K562 (cell line): ENCODE measurements at regions not wholly inside any gene's neighbourhood (a gene's known extent, or its start where the extent isn't known, plus 50 kb on each side); places are given as distances from the start of the nearest gene placed in this dataset.

ENCODE experiments used
- GTF2A2 ChIP-seq: IDR thresholded peaks from 2 replicates; pipeline ENCODE4 v1.6.1; 2016; ENCODE audit warnings: mild to moderate bottlenecking, missing genetic modification characterization, missing compliant biosample characterization
- HCFC1 ChIP-seq: IDR thresholded peaks from 2 replicates; pipeline ENCODE4 v1.6.1; 2012; ENCODE audit warnings: low read depth, low read length, improper control_type of control experiment
- PRMT5 ChIP-seq: sonication (generic); formaldehyde crosslinking; IDR thresholded peaks from 2 replicates; pipeline ENCODE4 v1.5.0; 2020; ENCODE audit warnings: missing genetic modification reagents
- SIN3A ChIP-seq, 2 experiments: fragments of 150-350 bp in 1 of 2; IDR thresholded peaks; 2 replicates each; pipeline ENCODE4 v1.6.1; 2011 to 2016; ENCODE audit warnings: borderline replicate concordance in 2 of 2, low read depth in 2 of 2, low read length in 2 of 2, mild to moderate bottlenecking in 2 of 2, moderate library complexity in 2 of 2; ENCODE audit not compliant: control insufficient read depth in 1 of 2
- ZNF354B ChIP-seq: fragments of 250-450 bp; sonication (Bioruptor Pico); IDR thresholded peaks from 2 replicates; pipeline ENCODE4 v1.4.0; 2020
- TF ChIP-seq, protein P1 (sequence below): sonication (generic); formaldehyde crosslinking; IDR thresholded peaks from 2 replicates; pipeline ENCODE4 v1.8.0; 2023; ENCODE audit warnings: mild to moderate bottlenecking, missing genetic modification reagents
- TF ChIP-seq, protein P2 (sequence below): fragments of 450-650 bp; IDR thresholded peaks from 2 replicates; pipeline ENCODE4 v1.6.1; 2016; ENCODE audit warnings: missing biosample characterization, missing genetic modification characterization
- TF ChIP-seq, protein P3 (sequence below), 3 experiments: IDR thresholded peaks in 2 of 3; conservative IDR thresholded peaks in 1 of 3; 2 replicates each; pipeline ENCODE4 v1.5.1; 2011 to 2012; ENCODE audit warnings: low read length in 3 of 3, mild to moderate bottlenecking in 3 of 3, control low read depth in 2 of 3, improper control_type of control experiment in 1 of 3, inconsistent platforms in 1 of 3, low read depth in 1 of 3, mixed read lengths in 1 of 3, moderate library complexity in 1 of 3; ENCODE audit not compliant: insufficient read depth in 2 of 3
- TF ChIP-seq, protein P4 (sequence below): fragments of 250-450 bp; sonication (Bioruptor Pico); IDR thresholded peaks from 2 replicates; pipeline ENCODE4 v1.5.0; 2021; ENCODE audit warnings: mild to moderate bottlenecking, borderline replicate concordance
- TF ChIP-seq, protein P5 (sequence below): sonication (generic); formaldehyde crosslinking; IDR thresholded peaks from 2 replicates; pipeline ENCODE4 v1.8.1; 2023; ENCODE audit warnings: mild to moderate bottlenecking, missing genetic modification reagents
- TF ChIP-seq, protein P6 (sequence below): sonication (generic); formaldehyde crosslinking; IDR thresholded peaks from 2 replicates; pipeline ENCODE4 v1.9.0; 2022; ENCODE audit warnings: mild to moderate bottlenecking, missing genetic modification reagents

DNA sequence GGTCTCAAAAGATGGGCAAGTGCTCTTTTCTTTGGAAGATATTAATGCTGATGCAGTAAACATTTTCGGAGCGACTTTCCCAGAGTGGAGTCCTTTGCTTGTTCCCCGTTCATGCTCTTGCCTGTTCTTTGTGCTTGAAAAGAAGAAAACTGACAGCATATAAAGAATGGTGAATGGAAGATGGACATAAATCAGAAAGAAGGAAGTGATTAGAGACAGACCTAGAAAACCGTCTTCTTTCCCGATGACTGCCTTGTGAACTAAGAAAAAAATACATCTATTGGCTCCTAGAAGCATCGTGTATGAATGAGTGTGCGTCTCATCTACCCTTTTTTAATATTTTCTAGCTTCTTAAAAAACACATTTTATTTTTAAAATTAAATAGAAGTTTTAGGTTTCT is 740.1 kb upstream of the FANCL start:
- TF ChIP-seq, protein P1, sequence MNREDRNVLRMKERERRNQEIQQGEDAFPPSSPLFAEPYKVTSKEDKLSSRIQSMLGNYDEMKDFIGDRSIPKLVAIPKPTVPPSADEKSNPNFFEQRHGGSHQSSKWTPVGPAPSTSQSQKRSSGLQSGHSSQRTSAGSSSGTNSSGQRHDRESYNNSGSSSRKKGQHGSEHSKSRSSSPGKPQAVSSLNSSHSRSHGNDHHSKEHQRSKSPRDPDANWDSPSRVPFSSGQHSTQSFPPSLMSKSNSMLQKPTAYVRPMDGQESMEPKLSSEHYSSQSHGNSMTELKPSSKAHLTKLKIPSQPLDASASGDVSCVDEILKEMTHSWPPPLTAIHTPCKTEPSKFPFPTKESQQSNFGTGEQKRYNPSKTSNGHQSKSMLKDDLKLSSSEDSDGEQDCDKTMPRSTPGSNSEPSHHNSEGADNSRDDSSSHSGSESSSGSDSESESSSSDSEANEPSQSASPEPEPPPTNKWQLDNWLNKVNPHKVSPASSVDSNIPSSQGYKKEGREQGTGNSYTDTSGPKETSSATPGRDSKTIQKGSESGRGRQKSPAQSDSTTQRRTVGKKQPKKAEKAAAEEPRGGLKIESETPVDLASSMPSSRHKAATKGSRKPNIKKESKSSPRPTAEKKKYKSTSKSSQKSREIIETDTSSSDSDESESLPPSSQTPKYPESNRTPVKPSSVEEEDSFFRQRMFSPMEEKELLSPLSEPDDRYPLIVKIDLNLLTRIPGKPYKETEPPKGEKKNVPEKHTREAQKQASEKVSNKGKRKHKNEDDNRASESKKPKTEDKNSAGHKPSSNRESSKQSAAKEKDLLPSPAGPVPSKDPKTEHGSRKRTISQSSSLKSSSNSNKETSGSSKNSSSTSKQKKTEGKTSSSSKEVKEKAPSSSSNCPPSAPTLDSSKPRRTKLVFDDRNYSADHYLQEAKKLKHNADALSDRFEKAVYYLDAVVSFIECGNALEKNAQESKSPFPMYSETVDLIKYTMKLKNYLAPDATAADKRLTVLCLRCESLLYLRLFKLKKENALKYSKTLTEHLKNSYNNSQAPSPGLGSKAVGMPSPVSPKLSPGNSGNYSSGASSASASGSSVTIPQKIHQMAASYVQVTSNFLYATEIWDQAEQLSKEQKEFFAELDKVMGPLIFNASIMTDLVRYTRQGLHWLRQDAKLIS (CRISPR knock-in tag): no peak
- TF ChIP-seq PRMT5 (CRISPR knock-in tag): no peak
- TF ChIP-seq GTF2A2 (tag): no peak
- TF ChIP-seq, protein P2, sequence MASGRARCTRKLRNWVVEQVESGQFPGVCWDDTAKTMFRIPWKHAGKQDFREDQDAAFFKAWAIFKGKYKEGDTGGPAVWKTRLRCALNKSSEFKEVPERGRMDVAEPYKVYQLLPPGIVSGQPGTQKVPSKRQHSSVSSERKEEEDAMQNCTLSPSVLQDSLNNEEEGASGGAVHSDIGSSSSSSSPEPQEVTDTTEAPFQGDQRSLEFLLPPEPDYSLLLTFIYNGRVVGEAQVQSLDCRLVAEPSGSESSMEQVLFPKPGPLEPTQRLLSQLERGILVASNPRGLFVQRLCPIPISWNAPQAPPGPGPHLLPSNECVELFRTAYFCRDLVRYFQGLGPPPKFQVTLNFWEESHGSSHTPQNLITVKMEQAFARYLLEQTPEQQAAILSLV: no peak
- TF ChIP-seq HCFC1: no peak
- TF ChIP-seq SIN3A (IDR thresholded peaks at IDR 0.05; ENCODE audit: borderline replicate concordance in 2 of 2, control insufficient read depth in 1 of 2, low read depth in 2 of 2, low read length in 2 of 2): no peak
- TF ChIP-seq, protein P3, sequence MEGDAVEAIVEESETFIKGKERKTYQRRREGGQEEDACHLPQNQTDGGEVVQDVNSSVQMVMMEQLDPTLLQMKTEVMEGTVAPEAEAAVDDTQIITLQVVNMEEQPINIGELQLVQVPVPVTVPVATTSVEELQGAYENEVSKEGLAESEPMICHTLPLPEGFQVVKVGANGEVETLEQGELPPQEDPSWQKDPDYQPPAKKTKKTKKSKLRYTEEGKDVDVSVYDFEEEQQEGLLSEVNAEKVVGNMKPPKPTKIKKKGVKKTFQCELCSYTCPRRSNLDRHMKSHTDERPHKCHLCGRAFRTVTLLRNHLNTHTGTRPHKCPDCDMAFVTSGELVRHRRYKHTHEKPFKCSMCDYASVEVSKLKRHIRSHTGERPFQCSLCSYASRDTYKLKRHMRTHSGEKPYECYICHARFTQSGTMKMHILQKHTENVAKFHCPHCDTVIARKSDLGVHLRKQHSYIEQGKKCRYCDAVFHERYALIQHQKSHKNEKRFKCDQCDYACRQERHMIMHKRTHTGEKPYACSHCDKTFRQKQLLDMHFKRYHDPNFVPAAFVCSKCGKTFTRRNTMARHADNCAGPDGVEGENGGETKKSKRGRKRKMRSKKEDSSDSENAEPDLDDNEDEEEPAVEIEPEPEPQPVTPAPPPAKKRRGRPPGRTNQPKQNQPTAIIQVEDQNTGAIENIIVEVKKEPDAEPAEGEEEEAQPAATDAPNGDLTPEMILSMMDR (IDR thresholded peaks at IDR 0.05 in 2 of 3, conservative IDR thresholded peaks at IDR 0.05 in 1 of 3; ENCODE audit: insufficient read depth in 2 of 3, low read depth in 1 of 3, low read length in 3 of 3): no peak
- no peak for TF ChIP-seq ZNF354B (CRISPR knock-in tag)
- TF ChIP-seq, protein P4, sequence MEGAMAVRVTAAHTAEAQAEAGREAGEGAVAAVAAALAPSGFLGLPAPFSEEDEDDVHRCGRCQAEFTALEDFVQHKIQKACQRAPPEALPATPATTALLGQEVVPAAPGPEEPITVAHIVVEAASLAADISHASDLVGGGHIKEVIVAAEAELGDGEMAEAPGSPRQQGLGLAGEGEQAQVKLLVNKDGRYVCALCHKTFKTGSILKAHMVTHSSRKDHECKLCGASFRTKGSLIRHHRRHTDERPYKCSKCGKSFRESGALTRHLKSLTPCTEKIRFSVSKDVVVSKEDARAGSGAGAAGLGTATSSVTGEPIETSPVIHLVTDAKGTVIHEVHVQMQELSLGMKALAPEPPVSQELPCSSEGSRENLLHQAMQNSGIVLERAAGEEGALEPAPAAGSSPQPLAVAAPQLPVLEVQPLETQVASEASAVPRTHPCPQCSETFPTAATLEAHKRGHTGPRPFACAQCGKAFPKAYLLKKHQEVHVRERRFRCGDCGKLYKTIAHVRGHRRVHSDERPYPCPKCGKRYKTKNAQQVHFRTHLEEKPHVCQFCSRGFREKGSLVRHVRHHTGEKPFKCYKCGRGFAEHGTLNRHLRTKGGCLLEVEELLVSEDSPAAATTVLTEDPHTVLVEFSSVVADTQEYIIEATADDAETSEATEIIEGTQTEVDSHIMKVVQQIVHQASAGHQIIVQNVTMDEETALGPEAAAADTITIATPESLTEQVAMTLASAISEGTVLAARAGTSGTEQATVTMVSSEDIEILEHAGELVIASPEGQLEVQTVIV: no peak
- TF ChIP-seq, protein P5, sequence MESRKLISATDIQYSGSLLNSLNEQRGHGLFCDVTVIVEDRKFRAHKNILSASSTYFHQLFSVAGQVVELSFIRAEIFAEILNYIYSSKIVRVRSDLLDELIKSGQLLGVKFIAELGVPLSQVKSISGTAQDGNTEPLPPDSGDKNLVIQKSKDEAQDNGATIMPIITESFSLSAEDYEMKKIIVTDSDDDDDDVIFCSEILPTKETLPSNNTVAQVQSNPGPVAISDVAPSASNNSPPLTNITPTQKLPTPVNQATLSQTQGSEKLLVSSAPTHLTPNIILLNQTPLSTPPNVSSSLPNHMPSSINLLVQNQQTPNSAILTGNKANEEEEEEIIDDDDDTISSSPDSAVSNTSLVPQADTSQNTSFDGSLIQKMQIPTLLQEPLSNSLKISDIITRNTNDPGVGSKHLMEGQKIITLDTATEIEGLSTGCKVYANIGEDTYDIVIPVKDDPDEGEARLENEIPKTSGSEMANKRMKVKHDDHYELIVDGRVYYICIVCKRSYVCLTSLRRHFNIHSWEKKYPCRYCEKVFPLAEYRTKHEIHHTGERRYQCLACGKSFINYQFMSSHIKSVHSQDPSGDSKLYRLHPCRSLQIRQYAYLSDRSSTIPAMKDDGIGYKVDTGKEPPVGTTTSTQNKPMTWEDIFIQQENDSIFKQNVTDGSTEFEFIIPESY: no peak
- TF ChIP-seq, protein P6, sequence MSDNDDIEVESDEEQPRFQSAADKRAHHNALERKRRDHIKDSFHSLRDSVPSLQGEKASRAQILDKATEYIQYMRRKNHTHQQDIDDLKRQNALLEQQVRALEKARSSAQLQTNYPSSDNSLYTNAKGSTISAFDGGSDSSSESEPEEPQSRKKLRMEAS (CRISPR knock-in tag): no peak
